ENCODE measurements at regions not wholly inside any gene's neighbourhood (a gene's known extent, or its start where the extent isn't known, plus 50 kb on each side); places are given as distances from the start of the nearest gene placed in this dataset.

DNA sequence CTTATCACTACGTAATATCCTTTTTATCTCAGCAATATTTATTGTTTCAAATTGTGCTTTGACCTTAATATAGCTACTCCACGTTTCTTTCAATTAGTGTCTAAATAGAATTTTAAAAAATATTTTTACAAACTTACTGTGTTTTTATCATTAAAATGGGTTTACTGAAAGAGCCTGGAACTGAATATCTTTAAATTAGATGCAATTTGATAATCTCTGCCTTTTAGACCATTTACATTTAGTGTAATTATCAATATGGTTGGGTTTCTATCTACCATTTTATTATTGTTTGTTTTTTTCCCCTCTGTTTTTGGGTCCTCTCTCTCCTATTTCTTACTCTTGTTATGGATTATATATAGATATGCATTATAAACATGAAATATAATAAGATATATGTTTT lies 327.8 kb downstream of the IRX2 start:
- no peak for DNase-seq

GRCh38 chr5:2417301-2417700 lies 334.2 kb downstream of the IRX2 start:
- DNase-seq: no peak

DNA sequence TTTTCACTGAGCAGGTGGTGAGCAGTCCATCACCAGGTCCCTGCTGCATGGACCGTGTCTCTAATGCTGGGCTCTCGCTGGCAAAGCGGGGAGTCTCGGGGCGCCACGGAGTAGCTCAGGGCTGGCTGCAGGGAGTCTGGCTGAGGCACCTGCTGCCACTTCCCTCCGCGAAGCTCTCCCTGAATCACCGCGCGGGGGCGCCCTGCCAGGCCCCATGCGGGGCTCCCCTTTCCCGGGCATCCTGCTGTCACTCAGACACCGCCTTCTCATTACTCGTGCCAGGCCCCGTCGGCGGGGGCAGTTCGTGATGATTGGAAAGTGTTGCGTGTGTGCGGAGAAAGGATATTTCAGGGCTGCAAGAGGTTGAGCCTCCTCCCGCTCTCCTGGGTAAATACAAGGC lies 335.8 kb downstream of the IRX2 start:
- no peak for DNase-seq

GRCh38 chr5:2410451-2410850 lies 341.0 kb downstream of the IRX2 start:
- no peak for DNase-seq

DNA sequence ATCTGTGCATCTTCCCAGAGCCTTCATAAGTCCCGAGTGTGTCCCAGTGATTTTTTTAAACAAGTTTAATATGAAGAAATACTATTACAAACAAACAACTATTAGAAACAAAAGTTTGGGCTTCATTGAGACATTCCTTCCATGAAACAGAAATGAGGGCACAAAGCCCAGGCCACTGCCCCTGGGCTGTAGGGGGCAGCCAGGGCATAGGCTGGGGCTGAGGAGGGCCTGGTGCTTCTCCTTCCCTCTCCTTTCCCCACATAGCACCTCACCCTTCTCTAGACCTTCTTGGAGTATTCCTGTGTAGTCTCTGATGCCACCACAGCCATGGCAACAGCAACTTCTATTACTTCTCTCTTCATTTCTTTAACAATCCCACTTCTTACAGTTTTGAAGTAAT lies 348.2 kb downstream of the IRX2 start:
- DNase-seq: no peak

DNA sequence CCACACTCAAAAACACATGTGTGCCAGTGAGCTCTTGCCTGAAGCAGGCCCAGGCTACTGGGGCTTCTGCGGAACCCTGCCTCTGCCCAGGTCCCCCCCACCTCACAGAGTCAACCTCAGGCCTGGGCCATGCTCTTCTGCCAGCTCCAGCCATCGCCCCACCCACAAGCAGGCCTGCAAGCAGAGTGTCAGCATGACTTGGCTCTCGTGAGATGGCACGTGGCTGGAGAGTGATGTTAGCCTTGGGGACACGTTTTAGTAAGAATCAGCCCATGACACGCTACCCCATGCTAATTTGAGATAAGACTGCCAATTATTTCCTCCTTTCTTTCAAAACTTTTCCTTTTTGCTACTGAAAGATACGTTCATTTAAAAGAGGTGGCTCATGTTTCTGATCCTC lies 351.7 kb downstream of the IRX2 start:
- no peak for DNase-seq

DNA sequence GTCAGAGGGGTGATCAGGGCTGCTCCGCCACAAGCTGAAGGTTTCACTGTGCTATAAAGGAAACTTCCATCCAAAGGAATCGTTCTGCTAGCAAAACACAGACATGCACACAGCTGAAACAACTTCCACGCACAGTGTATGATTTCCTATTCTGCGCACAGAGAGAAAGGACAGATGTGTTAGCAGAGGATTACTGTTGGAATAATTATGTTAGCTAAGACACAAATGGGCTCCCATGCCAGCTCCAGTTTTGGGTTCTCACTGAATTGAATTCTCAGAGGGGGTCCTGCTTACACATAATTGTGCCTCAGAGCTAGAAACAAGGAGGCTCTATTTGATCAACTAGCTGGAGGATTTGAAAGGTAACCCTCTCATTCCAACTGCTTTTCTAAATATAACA lies 352.4 kb downstream of the IRX2 start:
- no peak for DNase-seq

- no peak for DNase-seq
Observed at GRCh38 chr5:2393556-2393955, 357.9 kb downstream of the IRX2 start.

GRCh38 chr5:2391566-2391965 lies 359.9 kb downstream of the IRX2 start:
- DNase-seq: no peak

DNA sequence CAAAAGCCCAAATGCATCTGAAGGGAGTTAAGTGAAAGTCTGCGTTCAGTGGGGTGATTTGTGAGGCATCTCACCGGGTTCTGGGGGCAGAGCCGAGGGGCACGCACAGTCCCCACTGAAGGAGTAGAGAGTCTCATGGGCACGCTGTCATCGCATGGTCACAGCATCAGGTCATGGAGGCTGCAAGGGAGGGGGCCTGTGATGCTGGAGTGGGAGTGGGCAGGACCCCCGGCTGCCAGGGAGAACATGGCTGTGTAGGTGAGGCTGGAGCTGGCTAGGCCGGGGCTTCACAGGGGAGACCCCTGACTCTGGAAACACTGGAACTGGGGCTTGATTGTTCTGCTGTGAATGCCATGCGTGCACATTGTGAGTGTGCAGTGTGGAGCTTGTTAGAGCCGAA lies 360.5 kb downstream of the IRX2 start:
- no peak for DNase-seq

GRCh38 chr5:2388571-2388970 lies 362.9 kb downstream of the IRX2 start:
- DNase-seq: no peak

- no peak for DNase-seq
Observed at GRCh38 chr5:2387634-2388325, 363.7 kb downstream of the IRX2 start.

GRCh38 chr5:2387250-2387633 lies 364.2 kb downstream of the IRX2 start:
- no peak for DNase-seq

DNA sequence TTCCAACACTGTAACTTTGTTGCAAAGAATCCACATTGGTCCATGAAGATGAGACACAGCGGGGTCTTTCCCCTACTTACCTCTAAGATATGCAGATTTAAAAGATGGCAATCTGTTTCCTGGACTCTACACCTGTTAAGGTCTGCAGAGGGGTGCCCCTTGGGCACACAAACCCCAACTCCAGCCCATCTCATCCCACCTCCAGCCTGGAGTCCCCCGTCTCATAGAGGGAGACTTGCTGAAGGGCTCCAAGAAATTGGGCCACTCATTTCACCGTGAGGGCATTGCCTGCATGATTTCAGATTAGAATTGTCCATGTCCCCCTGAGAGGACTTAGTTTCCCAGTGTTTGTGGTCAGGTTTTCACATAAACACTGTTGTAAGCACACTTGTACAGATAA lies 365.7 kb downstream of the IRX2 start:
- DNase-seq: no peak

DNA sequence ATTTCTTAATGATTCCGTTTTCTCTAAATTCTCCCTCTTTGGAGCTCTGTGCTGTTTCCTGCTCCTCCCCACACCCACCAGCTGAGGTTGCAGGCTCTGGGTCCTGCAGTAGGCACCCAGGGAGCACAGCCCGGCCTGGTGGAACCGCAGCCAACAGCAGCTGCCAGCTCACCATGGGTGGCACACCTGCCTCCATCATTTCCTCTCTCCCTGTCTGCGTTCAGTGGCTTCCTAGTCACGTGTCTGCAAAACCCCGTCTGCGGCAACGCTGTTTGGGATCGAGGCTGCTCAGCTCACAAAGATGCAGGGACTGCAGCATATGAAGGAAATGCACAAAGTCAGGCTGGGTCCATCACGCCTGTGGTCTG lies 367.8 kb downstream of the IRX2 start:
- DNase-seq: no peak

- DNase-seq: no peak
Observed at GRCh38 chr5:2382776-2383697, 368.4 kb downstream of the IRX2 start.

- DNase-seq: no peak
Observed at GRCh38 chr5:2381861-2382260, 369.6 kb downstream of the IRX2 start.

DNA sequence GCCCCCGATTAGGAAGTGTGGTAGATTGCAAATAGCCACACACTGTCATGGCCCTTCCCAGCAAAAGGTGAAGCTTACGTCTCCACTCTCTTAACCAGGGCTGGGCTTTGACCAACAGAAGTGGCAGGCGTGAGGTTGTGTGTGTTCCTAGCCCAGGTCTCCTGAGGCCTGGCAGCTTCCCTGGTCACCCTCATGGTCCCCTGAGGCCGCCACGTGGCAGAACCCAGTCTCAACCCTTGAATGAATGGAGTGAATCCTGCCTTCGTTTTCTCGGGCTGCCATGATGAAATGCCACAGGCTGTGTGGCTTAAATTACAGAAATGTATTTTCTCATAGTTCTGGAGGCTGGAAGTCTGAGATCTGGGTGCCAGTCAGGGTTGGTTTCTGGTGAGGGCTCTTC lies 370.4 kb downstream of the IRX2 start:
- DNase-seq: no peak

DNA sequence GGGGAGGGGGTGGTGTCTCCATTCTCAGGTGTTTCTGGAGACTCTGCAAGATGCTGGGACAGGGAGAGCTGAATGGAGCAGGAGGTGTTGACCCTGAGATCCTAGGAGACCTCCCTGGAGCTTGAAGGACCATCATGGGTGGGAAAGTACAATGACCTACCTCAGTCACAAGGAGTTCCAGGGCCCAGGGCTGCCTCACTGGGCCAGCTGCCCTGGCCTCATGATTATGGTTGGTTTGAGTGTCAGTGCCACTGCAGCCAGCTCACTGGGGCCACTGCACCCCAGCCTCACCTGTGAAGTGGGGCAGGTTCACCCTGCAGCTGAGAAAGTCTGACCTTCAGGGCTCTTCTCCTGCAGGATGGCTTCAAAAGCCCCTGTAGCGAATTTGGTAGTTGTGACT lies 372.5 kb downstream of the IRX2 start:
- no peak for DNase-seq

DNA sequence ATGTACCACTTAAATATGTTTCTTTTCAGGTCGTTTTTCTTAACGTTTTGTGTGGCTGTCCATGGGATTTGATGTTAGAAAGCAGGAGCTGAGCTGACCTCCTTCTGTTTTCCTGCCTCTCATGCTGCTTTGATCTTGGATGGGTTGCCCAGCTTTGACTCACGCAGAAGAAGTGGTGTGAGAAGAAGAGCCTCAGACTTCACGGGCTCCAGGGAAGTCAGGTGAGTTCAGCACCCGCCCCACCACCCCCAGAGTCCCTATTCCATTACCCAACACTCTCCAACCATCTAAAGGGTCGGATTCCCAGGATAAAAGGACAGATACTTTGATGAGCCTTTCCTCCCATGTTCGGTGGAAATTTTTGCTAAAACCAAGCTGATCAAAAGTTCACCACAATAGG lies 373.4 kb downstream of the IRX2 start:
- no peak for DNase-seq

DNA sequence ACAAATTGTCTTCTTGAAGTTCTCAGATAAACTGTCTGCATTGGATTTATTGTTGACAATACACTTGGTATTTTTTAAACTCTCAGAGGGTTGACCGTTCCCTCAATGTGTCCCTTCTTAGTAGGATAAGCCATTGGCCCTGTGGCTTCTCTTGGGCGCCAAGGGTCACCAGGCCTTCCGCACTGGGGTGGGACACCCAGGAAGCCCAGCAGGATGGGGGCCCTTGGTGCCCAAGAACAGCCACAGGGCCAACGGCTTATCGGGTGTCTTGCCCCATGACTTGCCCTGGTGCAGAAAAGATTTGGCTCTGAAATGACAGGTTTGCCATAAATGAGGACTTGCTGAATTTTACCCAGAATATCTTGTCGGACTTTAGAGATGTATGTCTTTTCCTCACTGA lies 375.0 kb downstream of the IRX2 start:
- DNase-seq: no peak

DNA sequence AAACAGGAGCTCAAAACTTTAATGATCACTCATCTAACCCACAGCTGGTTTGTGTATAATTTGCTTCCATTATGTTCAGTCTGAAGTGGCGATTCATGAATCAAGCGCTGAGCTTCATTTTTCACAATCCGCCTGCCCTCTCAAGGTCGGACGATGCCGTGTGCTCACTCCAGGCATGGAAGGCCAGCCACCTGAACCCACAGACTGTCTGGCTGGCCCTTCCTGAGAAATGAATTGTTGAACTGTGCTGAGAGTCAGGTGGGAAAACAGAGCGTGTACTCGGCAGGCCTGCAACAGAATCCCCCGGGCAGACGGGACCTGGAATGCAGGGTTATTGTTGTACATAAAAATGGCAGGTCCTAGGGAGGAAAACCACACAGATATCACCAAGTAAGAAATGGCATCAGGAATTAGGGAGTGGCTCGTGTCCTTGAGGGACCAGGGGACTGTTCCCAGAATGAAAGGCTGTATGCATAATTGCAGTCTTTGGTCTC lies 375.7 kb downstream of the IRX2 start:
- no peak for DNase-seq

DNA sequence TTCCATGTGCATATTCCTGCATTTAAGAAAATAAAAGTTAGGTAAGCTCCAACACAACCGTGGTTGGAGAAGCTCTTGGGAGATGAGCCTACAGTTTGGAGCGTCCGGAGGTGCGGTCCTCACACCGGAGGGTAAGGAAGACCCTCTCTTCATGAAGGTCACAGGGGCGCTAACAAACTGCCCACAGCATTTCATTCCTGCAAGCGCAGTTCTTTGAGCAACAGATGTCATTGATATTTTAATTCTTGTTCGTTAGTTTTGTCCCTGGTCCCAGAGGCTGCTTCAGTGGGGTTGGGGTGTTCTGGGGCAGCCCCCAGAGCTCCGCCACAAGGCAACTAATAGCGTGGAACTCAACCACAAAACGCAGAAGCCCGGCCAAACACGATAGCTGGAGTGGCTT lies 376.2 kb downstream of the IRX2 start:
- no peak for DNase-seq

DNA sequence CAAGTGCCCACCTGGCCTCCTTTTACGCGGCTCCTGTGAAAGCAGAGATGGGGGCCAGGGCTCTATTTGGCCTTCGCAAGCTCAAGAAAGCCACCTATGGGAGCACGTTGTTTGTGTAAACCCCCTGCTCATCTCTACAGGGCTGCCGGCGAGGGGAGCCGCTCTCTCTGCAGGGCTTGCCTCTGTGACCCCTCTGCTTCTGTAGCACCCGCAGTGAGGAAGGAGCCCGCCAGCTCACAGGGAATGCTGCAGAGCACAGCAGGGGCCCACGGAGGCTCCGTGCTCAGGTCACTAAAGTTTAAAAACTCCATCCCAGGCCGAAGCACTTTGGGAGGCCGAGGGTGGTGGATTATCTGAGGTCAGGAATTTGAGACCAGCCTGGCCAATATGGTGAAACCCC lies 376.8 kb downstream of the IRX2 start:
- DNase-seq: no peak

- no peak for DNase-seq
Observed at GRCh38 chr5:2373631-2374030, 377.8 kb downstream of the IRX2 start.

Data from NCI-H1436 (cell line).